Central memory CD4-positive, alpha-beta T cell (primary cell): ENCODE measurements at regions not wholly inside any gene's neighbourhood (a gene's known extent, or its start where the extent isn't known, plus 50 kb on each side); places are given as distances from the start of the nearest gene placed in this dataset.
"Not testable (repeated sequence)": the region's sequence is repeated elsewhere in the genome, so short reads cannot be mapped to it uniquely, and the experiment has no call there.

Source experiments
- DNase-seq: peaks from one replicate; pipeline ENCODE4 v3.0.0; 2022

- no peak for DNase-seq
Observed at GRCh38 chr3:75129101-75129500, 514.6 kb upstream of the CNTN3 start.

DNA sequence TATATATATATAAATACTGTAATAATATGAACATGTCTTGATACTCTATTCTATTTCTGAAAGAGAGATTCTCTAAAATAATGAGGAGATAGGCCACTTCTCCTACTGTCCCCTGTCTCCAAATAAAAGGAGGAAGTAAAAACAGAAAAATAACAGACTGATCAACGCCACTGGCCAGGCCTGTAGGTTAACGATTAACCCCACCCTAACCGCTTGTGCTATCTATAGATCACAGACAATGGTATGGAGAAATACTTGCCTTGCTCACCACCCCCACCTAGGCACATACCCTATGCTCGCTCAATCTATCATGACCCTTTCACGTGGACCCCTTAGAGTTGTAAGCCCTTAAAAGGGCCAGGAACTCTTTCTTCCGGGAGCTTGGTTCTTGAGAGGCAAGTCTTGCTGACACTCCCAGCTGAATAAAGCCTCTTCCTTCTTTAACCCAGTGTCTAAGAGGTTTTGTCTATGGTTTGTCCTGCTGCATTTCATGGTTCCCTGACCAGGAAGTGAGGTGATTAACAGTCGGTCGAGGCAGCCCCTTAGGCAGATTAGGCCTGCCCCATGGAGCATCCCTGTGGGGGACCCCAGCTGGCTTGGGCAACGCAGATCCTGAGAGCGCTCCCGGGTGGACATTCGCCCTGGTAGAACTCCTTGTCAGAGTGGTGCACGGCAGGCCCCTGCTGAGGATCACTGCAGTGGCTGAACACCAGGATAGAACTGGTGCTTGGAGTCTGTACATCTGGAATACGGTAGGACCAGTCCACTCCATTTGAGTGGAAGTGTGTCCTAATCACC, 521.8 kb upstream of the CNTN3 start:
- no peak for DNase-seq

DNA sequence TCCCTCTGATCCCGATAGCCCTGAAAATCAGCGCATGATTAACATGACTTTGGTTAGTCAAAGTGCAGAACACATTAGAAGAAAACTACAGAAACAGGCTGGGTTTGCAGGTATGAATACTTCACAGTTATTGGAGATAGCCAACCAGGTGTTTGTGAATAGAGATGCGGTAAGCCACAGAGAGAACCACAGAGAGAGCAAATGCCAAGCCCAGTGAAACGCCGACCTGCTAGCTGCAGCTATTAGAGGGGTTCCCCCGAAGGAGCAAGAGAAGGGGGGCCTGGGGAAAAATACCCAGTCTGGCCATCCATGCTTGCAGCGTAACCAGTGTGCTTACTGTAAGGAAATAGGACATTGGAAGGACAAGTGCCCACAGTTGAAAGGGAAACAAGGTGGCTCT, 523.9 kb upstream of the CNTN3 start:
- no peak for DNase-seq

DNA sequence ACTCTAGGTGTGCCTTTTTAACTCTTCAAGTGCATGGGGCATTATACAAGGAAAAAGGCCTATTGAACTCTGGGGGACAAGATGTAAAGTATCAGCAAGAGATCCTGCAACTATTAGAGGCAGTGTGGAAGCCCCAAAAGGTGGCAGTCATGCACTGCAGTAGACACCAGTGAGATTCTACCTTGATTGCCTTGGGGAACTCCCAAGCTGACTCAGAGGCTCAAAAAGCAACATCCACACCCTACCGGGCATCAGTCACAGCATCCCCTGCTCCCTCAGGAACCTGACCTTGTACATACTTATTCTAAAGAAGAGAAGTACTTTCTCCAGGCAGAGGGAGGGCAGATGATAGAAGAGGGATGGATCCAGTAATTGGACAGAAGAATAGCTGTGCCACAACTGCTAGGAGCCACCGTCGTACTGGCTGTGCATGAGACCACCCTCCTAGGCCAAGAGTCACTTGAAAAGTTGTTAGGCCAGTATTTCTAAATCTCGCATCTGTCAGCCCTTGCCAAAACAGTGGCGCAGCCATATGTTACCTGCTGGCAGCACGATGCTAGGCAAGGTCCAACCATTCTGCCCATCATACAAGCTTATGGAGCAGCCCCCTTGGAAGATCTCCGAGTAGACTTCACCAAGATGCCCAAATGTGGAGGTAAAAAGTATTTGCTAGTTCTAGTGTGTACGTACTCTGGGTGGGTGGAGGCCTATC, 523.1 kb upstream of the FRG2C start:
- no peak for DNase-seq

DNA sequence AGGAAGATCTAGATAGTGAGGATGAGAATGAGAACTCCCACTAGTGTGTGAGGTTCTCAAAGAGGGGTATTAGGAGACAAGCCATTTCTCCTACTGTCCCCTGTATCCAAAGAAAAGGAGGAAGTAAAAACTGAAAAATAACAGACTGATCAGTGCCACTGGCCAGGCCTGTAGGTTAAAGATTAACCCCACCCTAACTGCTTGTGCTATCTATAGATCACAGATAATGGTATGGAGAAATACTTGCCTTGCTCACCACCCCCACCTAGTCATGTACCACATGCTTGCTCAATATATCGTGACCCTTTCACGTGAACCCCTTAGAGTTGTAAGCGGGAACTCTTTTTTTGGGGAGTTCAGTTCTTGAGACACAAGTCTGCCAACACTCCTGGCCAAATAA, 519.7 kb upstream of the FRG2C start:
- no peak for DNase-seq

DNA sequence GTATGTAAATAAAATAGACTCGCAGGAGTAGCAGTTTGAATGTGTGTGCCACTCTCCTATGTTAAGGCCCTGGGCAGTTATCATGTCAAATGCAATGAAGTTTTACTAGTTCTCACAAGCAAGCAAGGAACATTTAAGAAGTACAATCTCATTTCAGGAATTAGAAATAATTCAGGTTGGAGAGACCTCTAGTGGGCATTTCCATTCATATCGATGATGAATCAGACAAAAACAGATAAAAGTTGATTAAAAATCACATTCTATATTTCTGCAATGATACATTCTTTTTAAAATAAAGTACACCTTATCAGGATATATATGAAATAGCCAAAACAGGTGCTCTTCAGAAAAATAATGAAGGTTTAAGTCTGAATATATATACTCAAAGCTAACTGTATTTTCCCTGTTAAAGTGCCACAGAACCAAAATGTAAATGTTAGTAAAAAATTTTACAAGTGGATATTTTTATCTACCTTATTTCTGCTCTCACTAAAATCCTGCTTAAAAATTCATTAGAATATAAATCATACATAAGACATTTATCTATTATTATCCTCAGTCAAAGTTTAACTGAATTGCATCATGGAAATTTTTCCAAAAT, 492.4 kb upstream of the FRG2C start:
- DNase-seq, result no peak

DNA sequence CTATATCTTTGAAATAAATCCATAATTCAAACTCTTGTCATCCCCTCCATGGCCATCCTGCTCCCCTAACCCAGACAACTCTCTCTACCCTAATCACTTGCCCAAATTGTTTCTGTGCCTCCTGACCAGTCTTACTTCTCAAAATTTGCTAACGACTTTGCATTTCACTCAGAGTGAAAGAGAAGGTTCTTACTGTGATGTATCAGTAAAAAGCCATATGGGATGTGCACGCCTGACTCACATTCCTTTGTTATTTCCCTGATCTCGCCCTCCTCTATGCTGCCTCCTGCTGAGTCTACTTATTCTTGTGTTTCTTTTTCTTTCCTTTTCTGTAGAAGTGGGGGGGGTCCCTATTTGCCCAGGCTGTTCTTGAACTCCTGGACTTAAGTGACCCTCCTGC, 487.2 kb upstream of the FRG2C start:
- no peak for DNase-seq

- no peak for DNase-seq
Observed at GRCh38 chr3:75180235-75180944, 483.7 kb upstream of the FRG2C start.

GRCh38 chr3:75180945-75181298, 483.2 kb upstream of the FRG2C start:
- no peak for DNase-seq

DNA sequence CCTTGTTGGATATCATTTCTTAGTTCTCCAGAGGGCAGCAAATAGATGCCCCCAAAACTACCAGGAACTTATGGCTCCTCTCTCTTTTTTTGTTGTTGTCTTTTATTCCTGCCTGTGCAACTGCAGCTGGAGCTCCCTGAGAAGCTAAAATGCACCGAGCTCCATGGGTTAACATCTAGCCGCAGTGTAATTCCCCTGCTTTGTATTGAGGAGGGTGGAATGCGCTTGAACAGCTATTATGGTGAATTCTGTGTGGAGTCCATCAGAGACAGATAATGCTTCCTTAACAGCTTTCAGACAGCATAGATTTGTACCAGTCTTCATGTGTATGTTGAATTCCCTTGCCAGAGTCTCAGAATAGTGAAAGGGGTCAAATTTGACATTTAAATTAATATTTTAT, 475.2 kb upstream of the FRG2C start:
- DNase-seq, result no peak

- peak; percentile 28 for DNase-seq
Observed at GRCh38 chr3:75192146-75192616, 471.9 kb upstream of the FRG2C start.

DNA sequence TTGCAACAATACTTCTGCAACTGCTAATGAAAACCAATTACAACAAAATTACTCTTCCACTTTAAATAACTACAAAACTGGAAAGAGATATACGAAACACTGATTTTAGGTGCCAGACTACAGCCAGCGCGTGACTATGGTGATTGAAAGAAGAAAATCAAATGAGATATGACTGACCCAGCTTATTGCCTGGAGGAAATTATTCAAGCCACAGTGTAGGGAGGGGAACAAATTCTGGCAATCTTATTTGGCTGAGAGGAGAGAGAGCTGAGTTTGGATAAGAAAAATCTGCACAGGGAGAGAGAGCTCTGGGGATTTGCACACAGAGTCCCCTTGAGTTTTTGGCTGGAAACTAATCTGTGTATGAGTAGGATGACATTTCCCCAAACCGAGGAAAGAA, 470.3 kb upstream of the FRG2C start:
- no peak for DNase-seq

DNA sequence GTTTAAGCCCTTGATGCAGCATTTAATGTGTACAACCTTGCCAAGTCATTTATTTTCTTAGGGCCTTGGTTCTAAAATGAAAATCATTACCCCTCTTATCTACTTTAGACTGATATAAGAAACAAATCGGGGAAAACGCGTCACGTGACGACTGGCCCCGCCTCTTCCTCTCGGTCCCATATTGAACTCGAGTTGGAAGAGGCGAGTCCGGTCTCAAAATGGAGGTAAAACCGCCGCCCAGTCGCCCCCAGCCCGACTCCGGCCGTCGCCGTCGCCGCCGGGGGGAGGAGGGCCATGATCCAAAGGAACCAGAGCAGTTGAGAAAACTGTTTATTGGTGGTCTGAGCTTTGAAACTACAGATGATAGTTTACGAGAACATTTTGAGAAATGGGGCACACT, 449.8 kb upstream of the FRG2C start:
- DNase-seq, result not testable (repeated sequence)

GRCh38 chr3:75218577-75218976, 445.6 kb upstream of the FRG2C start:
- no peak for DNase-seq

DNA sequence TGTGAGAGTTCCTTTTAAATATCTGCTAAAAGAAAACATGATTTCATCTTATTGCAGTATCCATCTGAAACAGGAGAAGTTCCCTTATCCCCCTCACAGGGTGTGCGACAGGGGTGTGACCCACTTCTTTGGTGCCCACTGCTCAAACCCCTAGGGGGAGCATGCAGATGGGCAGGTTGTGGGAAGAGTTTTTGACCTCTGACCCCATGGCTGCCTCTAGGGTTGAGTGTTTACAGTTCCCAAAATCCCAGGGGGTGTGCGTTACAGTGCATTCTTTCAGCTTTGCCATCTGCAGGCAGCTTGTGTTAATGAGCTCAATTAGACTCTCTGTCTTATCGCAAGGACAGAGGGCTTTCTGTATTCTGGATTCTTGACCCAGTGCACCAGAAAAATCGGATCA, 443.2 kb upstream of the FRG2C start:
- no peak for DNase-seq

GRCh38 chr3:75224412-75224811, 439.7 kb upstream of the FRG2C start:
- no peak for DNase-seq

DNA sequence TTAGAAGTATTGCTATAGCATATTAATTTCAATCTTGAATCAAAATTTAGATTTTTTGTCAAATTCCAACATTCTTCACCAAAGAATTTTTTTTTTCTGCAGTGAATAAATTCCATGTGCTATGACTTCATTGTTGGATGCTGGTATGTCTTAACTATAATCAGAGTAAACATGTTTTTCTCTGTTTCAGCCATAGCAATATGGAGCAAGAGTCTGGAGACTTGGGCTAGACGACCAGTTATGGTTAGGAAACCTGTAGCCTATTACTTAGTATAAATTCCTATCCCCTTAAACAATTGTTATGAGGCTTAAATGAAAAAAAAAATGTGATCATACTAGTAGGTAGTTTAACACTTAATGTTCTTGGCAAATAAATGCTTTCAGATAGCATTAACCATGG, 431.9 kb upstream of the FRG2C start:
- no peak for DNase-seq

GRCh38 chr3:75235631-75236030, 428.5 kb upstream of the FRG2C start:
- no peak for DNase-seq

DNA sequence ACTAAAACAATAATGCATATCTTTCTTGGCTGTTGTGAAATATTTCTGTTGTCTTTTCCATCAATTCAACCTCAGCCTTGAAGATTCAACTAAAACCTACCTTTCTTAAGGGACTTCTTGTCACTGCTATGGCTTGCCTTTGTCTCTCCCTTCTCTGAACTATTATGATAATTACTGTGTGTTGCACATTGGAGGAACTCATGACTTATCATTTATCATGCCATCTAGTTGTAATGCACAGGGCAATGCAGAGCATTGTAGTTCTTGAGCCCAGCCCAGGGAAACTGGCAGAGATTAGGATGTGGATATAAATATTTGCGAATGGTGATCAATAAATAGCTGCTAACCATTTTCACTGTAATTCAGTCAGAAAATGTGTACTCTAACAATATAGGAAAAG, 427.1 kb upstream of the FRG2C start:
- DNase-seq, result no peak

GRCh38 chr3:75237477-75237876, 426.7 kb upstream of the FRG2C start:
- no peak for DNase-seq

GRCh38 chr3:75241226-75241962, 422.7 kb upstream of the FRG2C start:
- not testable (repeated sequence) for DNase-seq

- no peak for DNase-seq
Observed at GRCh38 chr3:75242012-75242735, 422.0 kb upstream of the FRG2C start.
